HG02642 (cell line): ENCODE measurements at regions not wholly inside any gene's neighbourhood (a gene's known extent, or its start where the extent isn't known, plus 50 kb on each side); places are given as distances from the start of the nearest gene placed in this dataset.
"Not testable (repeated sequence)": the region's sequence is repeated elsewhere in the genome, so short reads cannot be mapped to it uniquely, and the experiment has no call there.

Source experiments
- ATAC-seq: cut with Tn5 transposase; IDR thresholded peaks from one replicate; pipeline ENCODE4 v1.9.1; 2021; ENCODE audit warnings: mild to moderate bottlenecking; ENCODE audit not compliant: unreplicated experiment, poor library complexity

DNA sequence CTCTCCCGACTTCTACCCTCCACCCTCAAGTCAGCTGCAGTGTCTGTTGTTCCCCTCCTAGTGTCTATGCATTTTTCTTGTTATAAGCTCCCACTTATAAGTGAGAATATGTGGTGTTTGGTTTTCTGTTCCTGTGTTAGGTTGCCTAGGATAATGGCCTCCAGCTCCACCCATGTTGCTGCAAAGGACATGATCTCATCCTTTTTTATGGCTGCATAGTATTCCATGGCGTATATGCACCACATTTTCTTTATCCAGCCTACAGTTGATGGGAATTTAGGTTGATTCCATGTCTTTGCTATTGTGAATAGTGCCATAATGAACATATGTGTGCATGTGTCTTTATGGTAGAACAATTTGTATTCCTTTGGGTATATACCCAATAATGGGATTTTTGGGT is 80.7 kb downstream of the SPTSSA start:
- ATAC-seq: not testable (repeated sequence)

- no peak for ATAC-seq
These were observed 81.6 kb downstream of the SPTSSA start for GRCh38 chr14:34380471-34380845.

DNA sequence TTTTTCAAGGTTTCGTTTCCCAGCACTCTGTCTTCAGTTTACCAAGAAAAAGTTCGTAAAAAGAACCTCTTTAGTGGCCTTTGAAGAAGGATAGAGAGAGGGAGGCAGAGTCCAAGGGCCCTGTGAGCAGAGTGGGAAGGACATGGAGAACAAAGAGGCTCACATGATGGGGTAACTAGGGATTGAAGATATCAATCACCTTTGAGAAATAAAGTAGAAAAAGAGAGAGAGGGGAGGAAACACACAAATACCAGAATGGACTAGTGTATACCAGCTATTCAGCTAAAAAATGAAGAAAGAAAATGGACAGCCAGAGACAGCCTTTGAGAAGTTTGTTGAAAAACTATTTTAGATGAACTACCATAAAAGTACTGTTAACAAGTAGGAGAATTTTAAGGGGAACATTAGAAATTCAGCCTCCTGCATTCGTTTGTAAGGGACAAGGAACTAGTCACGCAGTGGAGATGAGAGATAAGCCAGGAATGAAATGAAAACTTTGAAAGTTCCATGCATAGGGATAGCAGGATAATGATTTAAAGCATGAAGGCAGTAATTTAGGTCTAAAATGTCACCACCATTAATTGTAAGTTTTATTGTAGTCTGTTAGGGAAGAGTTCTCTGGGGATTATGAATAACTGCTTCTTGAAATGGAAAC is 82.1 kb downstream of the SPTSSA start:
- ATAC-seq: no peak

GRCh38 chr14:34376649-34377267 is 85.3 kb downstream of the SPTSSA start:
- ATAC-seq: no peak

GRCh38 chr14:34374998-34375740 is 86.9 kb downstream of the SPTSSA start:
- no peak for ATAC-seq

DNA sequence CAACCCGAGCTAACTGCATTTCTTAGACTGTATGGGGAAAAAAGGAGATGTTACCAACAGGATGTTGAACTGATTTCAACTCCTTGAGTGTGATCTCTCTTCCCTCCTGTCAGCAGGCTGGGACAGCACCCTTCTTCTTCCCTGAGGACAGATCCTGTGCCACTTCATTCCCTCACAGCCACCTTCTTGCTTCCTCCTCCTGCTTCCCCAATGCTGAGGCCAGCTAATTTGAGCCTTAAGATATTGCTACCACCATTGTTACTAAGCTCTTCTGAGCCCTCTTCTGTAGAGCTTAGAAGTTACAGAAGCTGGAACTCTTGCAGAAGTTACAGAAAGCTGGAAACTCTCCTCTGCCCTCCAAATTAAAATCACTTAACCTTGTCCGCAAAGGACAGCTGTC is 88.8 kb downstream of the SPTSSA start:
- no peak for ATAC-seq

DNA sequence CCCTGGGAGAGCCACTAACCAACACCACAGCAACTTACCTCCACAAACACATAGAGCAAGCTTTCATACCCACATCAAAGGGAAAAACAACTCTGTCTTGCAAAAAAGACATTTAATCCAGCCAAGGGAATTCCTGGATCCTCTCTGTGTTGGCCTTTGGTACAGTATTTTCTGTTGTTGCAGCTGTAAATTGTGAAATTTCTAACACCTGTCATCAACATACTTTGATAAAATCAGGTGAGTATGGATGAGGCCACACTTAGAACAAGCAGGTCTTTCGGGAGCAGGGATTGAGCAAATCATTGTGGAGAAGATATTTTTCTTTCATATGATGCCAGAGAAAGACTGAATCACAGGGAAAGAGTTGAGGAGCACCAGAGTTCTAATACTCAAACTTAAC is 89.3 kb downstream of the SPTSSA start:
- no peak for ATAC-seq

DNA sequence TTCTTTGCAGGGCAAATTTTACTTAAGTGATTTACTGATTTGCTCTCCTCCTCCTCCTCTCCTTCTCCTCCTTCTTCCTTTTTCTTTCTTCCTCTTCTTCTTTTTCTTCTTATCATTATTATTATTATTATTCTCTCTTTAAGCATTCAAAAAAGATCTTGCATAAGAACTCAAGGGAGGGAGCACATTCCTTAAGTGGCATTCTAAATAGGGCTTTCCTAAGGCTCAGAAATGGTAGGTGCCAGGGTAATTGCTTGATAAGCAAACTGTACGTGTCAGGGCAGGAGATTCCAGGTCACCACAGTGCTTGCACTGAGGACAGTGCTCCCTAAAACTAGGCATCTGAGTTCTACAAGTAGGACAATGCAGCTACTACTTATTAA is 92.4 kb downstream of the SPTSSA start:
- ATAC-seq: no peak

- ATAC-seq: no peak
These were observed 92.9 kb downstream of the SPTSSA start for GRCh38 chr14:34368971-34369647.

DNA sequence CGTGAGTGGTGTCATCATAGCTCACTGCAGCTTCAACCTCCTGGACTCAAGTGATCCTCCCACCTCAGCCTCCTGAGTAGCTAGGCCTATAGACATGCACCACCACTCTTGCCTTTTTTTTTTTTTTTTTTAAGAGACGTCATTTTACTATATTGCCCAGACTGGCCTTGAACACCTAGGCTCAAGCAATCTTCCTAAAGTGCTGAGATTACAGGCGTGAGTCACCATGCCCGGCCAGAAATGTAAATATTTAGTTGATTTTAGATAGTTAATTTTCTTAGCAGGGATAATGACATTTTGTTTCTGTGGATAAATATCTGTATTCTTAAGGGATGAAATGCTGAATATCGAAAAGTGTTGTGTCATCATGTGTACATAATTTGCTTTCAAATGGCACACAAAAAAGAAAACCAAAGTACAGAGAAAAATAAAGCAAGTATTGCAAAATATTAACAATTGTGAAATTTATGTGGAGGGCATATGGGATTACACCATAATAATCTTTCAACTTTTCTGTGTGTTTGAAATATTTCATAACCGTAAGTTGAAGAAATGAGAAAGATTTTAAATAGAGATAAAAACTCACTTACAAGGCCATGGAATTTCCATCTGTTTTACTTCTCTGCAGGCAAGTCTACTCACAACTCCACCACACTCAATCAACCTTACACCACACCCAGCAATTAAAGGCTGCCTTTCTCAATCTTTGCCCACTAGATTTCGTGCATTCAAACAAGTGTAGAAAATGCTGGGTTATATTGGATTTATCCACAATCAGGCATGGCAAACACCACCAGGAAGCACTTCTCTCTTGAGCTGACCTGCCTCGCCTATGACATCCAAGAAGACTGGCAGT is 93.7 kb downstream of the SPTSSA start:
- no peak for ATAC-seq

DNA sequence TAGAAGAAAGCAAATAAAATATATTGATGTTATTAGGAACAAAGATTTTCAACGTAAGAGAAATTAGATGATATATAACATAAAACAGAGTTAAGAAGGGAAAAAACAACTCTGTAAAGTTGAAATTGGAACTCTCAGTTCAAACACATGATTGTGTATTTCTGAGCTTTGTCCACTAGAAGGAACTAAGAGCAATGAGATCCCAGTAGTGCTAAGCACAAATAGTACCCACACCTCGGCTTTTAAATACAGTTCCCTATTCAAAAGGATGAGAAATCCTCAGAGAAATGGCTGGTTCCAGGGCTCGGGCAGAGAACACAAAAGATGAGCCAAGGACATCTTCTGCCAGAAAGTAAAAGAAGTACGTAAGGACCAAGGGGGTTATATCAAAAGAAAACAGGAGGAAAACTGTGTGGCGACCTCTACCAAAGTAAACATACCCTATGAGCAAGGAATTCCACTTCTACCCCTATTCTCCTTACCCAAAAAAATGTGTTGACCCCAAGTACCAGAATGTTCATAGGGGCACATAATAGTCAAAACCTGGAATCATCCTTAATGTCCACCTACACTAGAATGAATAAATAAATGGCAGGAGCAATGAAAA is 96.6 kb downstream of the SPTSSA start:
- no peak for ATAC-seq

DNA sequence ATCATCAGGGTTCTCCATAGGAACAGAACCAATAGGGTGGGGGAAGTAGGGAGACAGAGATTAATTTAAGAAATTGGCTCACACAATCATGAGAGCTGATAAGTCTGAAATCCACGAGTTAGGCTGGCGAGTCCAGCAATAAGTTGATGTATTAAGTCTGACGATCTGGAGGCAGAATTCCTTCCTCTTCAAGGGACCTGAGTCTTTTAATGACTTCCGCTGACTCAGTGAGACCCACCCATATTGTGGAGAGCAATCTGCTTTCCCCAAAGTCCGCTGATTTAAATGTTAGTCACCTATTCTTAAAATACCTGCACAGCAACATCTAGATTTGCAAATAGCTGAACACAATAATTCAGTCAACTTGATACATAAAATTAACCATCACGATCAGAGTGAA is 97.8 kb downstream of the SPTSSA start:
- no peak for ATAC-seq

- ATAC-seq: no peak
These were observed 98.3 kb downstream of the SPTSSA start for GRCh38 chr14:34363733-34364134.

DNA sequence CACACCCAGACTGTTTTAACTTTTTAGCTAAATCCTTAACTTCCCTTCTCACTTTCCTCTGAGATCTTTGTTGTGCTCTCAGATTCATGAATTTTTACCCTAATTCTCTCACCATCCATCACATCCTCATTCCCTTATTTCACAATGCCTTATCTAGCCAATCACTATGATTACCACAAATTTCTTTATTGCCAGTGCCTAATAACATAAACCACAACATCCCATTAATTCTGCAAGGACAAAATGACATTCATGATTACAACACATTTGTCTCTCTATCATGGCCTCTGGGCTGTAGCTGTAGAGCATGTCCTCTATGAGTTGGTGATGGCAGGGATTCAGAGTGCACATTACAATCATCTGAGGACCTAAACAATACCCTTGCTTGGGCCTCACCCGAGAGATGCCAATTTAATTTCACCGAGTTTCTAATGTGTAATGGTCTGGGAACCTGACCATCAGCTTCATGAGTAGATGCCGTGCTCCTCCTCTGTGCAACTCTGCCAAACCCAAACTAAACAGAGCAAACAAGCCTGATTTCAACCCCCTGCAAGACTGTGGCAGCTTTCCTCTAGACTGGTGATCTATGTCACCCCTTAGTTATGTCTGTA is 99.3 kb downstream of the SPTSSA start:
- no peak for ATAC-seq

DNA sequence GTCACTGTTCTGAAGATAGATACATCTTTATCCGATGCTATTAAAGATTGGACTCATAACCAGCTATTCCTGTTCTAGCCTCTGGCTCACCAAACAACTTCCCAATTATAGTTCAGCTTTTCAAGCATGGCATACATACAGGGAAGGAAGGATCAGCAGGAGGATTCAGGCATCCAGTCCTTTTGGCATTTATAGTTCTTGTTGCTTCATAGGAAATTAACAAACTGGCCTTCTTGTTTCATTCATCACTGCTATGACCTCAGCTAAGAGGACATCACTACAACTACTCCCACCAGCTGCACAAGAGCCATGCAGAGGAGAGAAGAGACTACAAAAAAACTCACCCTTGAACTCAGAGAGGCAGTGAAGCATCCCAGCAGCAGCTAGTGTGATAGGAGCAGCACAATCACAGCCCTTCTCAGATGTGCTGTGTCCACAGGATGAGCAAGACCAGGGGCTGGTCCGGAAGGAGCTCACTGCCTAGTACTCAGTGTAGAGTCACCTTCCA is 100.5 kb downstream of the SPTSSA start:
- ATAC-seq: no peak

DNA sequence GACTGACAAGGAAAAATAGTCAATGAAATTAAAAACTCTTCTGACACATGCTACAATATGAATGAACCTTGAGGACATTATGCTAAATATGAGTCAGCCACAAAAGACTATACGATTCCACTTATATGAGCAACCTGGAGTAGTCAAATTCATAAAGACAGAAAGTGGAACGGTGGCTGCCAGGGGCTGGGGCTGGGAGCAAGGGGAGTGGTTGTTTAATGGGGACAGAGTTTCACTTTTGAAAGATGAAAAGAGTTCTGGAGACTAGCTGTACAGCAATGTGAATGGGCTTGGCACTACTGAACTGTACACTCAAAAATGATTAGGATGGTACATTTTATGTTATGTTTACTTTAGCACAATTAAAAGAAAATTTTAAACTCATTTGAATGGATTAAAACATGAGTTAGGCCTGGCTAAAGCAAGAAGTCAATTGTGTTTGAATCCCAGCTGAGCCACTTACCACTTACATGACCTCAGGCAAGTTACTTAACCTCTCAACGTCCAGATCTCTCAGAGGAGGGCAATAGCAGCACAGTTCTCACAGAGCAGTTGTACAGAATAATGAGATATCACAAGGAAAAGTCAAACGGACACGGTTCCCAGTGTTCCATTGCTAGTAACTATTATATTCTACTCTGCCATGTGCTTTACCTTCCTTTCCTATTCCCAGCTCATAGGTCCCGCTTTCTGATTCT is 102.5 kb downstream of the SPTSSA start:
- no peak for ATAC-seq

- ATAC-seq: no peak
These were observed 105.8 kb downstream of the SPTSSA start for GRCh38 chr14:34356264-34356654.

- ATAC-seq: no peak
These were observed 106.3 kb downstream of the SPTSSA start for GRCh38 chr14:34355584-34356263.
